ENCODE measurements at regions not wholly inside any gene's neighbourhood (a gene's known extent, or its start where the extent isn't known, plus 50 kb on each side); places are given as distances from the start of the nearest gene placed in this dataset.

- ATAC-seq (no peak), DNase-seq (no peak), FAIRE-seq (no peak)
- Histone ChIP-seq H3K27ac (no peak overlapping the region), H3K9me3 (no peaks in the 10 kb centered on the region), H3K4me1 (no peaks in the 10 kb centered on the region), H3K27me3 (no peaks in the 10 kb centered on the region), H3K4me3 (no peak overlapping the region), H3K36me3 (no peaks in the 10 kb centered on the region)
- TF ChIP-seq CTCF (IDR thresholded peaks at IDR 0.05): no peak
- WGBS, 2 donors: 41 to 51% methylated on average over 11 of the region's 11 CpGs
- intact Hi-C loops (cut with DNase I): no loop called here
Measured at GRCh38 chr5:2634399-2635176, 116.9 kb downstream of the IRX2 start.

- Histone ChIP-seq H3K27me3 (peaks cover 0 to under 1% (median 0%) of the 10 kb centered on the region in 4 donors), H3K36me3 (no peaks in the 10 kb centered on the region), H3K9me3 (no peaks in the 10 kb centered on the region), H3K4me1 (no peaks in the 10 kb centered on the region), H3K27ac (no peak overlapping the region), H3K4me3 (no peak overlapping the region)
- no peak for FAIRE-seq
- intact Hi-C loops (cut with DNase I): no loop called here
- ATAC-seq: no peak
- no peak for TF ChIP-seq CTCF (IDR thresholded peaks at IDR 0.05)
- 75 to 87% methylated on average over 15 of the region's 15 CpGs for WGBS, 2 donors
- no peak for DNase-seq
Measured at GRCh38 chr5:2633992-2634391, 117.5 kb downstream of the IRX2 start.

GRCh38 chr5:2631758-2632157 is 119.7 kb downstream of the IRX2 start:
- Histone ChIP-seq H3K27me3 (peaks cover 0 to 7% (median 0%) of the 10 kb centered on the region in 4 donors), H3K9me3 (no peaks in the 10 kb centered on the region), H3K4me3 (no peak overlapping the region), H3K36me3 (no peaks in the 10 kb centered on the region), H3K27ac (no peak overlapping the region), H3K4me1 (no peaks in the 10 kb centered on the region)
- DNase-seq (no peak), FAIRE-seq (no peak), ATAC-seq (no peak)
- 32 to 35% methylated on average over 11 of the region's 11 CpGs for WGBS, 2 donors
- intact Hi-C loops (cut with DNase I): no loop called here
- no peak for TF ChIP-seq CTCF (IDR thresholded peaks at IDR 0.05)

GRCh38 chr5:2629045-2629444 is 122.4 kb downstream of the IRX2 start:
- no peak overlapping the region for H3K4me3 ChIP-seq
- WGBS, 2 donors: 34 to 44% methylated on average over 7 of the region's 7 CpGs
- DNase-seq (no peak), ATAC-seq (no peak), FAIRE-seq (no peak)
- no peaks in the 10 kb centered on the region for H3K9me3 ChIP-seq
- intact Hi-C loops (cut with DNase I): no loop called here
- TF ChIP-seq CTCF (IDR thresholded peaks at IDR 0.05): no peak
- peaks cover 0 to 7% (median 0%) of the 10 kb centered on the region in 4 donors for H3K27me3 ChIP-seq
- H3K27ac ChIP-seq: no peak overlapping the region
- H3K4me1 ChIP-seq: no peaks in the 10 kb centered on the region
- no peaks in the 10 kb centered on the region for H3K36me3 ChIP-seq

- Histone ChIP-seq H3K27me3 (peaks cover 0 to 7% (median 0%) of the 10 kb centered on the region in 4 donors), H3K36me3 (no peaks in the 10 kb centered on the region), H3K4me1 (no peaks in the 10 kb centered on the region), H3K27ac (no peak overlapping the region), H3K9me3 (no peaks in the 10 kb centered on the region), H3K4me3 (no peak overlapping the region)
- intact Hi-C loops (cut with DNase I): no loop called here
- no peak for ATAC-seq
- WGBS, 2 donors: 62 to 73% methylated on average over 13 of the region's 13 CpGs
- DNase-seq: no peak
- TF ChIP-seq CTCF (IDR thresholded peaks at IDR 0.05): no peak
- FAIRE-seq: no peak
Measured at GRCh38 chr5:2627867-2628266, 123.6 kb downstream of the IRX2 start.
